ENCODE measurements at regions not wholly inside any gene's neighbourhood (a gene's known extent, or its start where the extent isn't known, plus 50 kb on each side); places are given as distances from the start of the nearest gene placed in this dataset.
"Not testable (repeated sequence)": the region's sequence is repeated elsewhere in the genome, so short reads cannot be mapped to it uniquely, and the experiment has no call there.

DNA sequence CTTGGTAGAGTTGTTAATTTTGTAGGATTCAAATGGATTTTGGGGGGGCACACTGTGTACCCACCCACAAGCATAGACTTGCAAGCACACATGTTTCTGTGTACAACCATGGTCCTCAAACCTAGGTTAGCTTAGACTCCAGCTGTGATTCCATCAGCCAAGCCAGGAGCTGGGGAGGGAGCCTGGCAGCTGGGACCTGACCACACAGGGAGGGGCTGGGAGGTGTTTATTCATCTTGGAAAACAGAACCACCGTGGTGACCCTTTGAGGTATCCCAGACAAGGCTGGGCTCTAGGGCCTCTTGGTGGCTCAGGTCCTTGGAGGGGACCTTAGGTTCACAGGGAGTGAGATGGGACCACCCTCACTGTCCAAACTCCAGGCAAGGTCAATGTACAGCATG is 410.3 kb downstream of the NEBL start:
- no peak for DNase-seq

DNA sequence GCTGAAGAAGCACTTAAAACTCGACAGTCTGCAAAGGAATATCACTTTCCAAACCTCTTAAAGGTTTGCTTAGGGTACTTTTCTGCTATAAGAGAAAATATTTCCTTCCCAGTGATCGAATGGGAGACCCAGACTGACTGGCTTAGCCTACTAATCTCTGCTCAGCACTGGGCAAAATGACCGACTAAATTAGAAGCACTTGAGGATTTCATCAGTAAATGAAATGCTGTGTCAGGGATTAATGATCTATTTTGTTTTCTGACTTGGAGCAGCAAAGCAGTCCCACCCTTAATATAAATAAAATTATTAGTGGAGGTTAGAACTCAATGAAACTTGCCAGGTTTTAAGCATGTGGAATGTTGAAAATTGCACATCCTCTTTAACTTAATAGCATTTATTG is 411.6 kb downstream of the NEBL start:
- no peak for DNase-seq

DNA sequence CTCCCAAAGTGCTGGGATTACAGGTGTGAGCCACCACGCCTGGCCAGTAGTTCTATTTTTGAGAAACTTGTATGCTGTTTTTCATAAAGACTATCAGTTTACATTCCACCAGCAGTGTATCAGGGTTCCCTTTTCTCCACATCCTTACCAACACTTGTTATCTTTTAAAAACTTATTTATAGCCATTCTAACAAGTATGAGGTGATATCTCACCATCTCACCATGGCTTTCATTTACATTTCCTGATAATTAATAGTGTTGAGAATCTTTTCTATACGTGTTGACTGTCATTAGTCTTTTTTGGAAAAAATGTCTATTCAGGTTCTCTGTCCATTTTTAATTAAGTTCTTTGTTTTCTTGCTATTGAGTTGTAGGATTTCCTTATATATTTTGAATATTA is 416.1 kb downstream of the NEBL start:
- DNase-seq = no peak

- not testable (repeated sequence) for DNase-seq
These were observed 416.5 kb downstream of the NEBL start for GRCh38 chr10:20480575-20480974.

DNA sequence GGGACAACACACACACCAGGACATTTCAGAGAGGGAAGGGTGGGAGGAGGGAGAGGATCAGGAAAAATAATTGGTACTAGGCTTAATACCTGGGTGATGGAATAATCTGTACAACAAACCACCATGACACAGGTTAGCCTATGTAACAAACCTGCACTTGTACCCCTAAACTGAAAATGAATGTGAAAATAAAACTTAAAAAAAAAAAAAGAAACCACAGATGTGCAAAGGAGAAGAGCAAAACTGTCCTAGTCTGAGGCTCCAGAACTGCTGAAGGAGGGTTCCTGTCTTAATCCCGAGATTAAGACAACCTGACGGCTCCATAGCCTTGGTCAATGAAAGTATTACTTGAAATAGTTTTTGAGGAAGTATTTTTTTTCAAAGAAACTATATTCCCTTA is 423.0 kb downstream of the NEBL start:
- no peak for DNase-seq

GRCh38 chr10:20473023-20473760 is 423.9 kb downstream of the NEBL start:
- no peak for DNase-seq

GRCh38 chr10:20466731-20467130 is 430.4 kb downstream of the NEBL start:
- DNase-seq = no peak

- DNase-seq = no peak
These were observed 439.5 kb downstream of the NEBL start for GRCh38 chr10:20457649-20458048.

DNA sequence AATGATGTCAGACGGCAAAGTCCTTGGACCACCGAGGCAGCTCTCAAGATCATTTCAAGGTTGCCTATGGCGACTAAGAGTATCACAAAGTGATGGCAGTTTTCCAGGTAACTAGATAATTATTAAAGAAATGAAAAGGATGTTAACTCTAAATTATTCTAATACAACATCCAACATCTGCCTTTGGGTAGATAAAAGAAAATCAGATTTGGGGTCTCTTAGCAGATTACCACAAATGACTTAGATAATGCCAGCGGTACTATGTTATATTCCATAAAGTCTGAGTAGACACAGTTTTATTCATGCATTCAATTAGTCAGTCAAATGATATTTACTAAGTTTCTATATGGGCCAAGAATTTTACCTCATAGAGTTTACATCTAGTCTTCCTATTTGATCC is 441.3 kb downstream of the NEBL start:
- no peak for DNase-seq

GRCh38 chr10:20454331-20454730 is 442.8 kb downstream of the NEBL start:
- no peak for DNase-seq

DNA sequence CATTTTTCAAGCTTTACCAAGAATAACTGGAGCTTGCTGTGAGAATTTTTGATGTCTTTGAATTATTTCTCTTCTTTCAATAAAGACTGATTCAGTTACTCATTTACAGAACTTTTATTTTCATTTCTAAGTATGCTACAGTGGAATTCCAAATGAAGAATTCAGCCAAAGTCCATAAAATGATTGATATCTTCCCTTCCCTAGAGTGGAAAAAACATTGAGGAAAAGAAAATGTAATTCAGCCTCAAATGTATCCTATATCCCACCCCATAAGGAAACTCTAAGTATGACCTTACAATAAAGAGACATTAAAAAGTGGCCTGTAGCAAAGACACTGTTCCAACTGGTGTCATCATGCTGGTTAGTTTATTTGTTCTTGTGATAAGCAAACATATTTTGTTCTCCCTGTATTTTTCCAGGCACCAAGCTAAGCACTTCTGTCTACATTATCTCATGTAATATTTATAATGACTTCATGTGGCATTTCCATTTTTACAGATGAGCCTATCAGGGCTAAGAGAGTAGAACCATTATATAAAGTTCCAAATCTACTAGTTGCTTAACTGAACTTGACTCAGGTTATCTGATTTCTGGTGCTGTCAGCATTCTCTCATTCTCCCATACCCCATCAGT is 450.4 kb downstream of the NEBL start:
- DNase-seq = no peak

DNA sequence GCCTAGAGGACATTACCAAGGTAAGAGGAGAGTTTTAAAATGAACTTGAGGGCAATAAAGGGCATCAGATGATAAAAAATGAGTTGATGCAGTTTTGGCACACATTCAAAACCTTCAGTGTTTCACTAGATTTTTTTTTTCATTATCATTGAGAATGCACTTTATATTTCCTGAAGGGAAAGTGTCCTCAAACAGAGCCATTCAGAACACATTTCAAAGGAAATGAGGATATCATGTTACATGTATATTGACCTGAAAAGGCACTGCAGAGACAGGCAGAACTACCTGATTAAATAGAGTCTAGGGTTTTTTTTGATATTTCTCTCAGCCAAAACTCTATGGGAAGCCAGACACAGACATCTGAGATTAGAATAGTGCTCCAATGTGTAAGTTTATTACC is 454.0 kb downstream of the NEBL start:
- no peak for DNase-seq

DNA sequence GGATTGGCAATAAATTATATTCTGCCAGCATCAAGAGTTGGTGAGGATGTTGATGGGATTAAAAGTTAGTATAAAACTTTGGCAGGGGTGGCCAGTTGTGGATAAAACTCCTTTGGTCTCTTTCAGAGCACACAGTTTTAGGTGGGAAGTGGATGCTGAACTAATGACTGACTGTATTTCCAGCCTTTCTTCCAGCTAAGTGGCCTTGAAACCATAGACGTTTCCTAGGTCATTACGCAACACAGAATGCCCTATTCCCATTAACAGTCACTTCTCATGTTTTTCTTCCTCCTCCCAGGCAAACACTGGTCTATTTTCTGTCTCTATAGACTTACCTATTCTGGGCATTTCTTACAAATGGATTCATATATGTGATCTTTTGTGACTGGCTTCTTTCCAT is 467.4 kb downstream of the NEBL start:
- no peak for DNase-seq

DNA sequence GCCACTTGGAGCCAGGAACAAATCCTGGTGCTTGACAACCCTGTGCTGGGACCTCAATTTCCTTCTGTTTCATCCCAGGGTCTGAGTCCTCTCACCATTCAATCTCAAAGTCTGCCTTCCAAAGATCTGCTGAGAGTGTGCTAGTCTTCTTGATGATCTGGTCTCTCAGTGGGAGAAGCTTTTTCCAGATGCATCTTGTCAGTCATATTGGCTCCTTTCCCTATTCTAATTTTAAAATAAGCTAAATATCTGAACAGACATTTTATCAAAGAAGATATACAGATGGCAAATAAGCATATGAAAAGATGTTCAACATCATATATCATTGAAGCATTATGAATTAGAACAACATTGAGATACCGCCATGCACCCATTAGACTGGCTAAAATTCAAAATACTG is 469.3 kb downstream of the NEBL start:
- DNase-seq = no peak

DNA sequence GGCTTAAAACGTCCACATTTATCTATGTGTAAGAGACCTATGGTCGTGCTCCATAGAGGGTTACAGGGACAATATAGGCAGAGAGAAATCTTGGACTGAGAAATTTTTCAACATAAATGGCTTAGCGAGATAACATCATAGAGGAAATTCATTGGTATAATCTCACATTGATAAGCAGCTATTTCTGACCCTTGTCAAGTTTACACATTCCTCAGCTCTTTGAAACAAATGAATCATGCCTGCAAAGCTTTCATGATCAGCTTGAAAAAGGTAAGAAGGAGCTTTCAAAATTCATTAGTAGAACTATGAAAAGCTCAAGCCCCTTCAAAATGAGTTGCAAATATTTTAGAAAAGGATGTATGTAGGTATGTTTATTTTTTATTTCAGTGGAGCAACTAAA is 478.8 kb downstream of the NEBL start:
- no peak for DNase-seq

DNA sequence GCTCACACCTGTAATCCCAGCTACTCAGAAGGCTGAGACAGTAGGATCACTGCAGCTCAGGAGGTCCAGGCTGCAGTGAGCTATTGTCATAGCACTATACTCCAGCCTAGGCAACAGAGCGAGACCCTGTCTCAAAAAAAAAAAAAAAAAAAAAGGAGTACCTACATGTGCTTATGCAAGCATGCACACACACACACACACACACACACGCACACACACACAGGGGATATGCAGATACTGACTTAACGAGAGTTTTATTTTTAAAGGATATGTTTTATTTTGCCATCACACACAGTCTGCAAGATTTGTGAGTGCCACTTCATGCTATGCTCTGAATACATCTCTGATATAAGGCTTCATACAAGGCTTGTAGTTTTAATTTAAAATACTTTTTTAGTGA is 479.3 kb downstream of the NEBL start:
- DNase-seq = no peak

- DNase-seq = no peak
These were observed 481.4 kb downstream of the NEBL start for GRCh38 chr10:20415684-20416083.

- DNase-seq = no peak
These were observed 489.8 kb downstream of the NEBL start for GRCh38 chr10:20407357-20407756.

DNA sequence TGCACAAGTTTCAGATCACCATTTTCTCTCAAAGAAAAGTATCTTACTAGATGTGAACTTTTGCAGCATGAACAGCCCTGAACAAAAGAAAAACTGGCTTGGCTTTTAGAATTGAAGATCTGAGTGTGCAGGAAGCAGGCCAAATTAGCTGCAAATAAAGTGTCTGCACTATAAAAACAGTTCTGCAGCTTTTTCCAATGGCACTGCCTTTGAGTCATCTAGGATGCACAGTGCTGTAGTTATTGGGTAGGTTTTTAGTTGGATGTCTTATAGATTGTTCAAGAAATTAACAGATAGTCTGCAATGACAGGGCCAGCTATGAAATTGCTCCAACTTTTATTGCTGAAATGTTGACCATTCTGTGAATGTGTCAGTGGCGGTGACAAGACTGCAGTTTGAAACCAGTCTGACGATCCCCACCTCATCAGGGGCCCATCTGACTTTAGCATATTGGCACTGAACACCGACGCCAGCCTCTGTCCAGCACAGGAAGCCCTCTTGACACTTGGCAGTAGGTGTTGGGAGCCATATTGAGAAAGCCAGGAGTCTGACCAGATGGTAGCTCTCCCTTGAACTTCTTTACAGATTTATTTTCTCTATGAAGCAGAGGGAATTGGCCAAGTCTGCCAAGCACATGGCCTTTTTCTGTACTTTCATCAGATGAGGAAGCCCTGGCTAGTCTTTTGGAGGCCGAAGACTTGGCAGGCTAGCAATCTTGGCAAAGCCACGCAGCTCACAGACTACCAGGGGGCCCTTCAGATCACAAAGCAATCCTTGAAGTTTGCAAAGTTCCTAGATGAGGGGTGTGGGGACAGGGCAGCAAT is 490.6 kb downstream of the NEBL start:
- no peak for DNase-seq

GRCh38 chr10:20405761-20406160 is 491.4 kb downstream of the NEBL start:
- no peak for DNase-seq

GRCh38 chr10:20405050-20405449 is 492.1 kb downstream of the NEBL start:
- no peak for DNase-seq

- DNase-seq = no peak
These were observed 497.3 kb downstream of the NEBL start for GRCh38 chr10:20399772-20400171.

- no peak for DNase-seq
These were observed 500.4 kb downstream of the NEBL start for GRCh38 chr10:20396701-20397100.

GRCh38 chr10:20396205-20396604 is 500.9 kb downstream of the NEBL start:
- DNase-seq = no peak

Data from NCI-H2029 treated with DMSO at 0.1 percent for 48 hours (cell line).